ENCODE measurements at regions not wholly inside any gene's neighbourhood (a gene's known extent, or its start where the extent isn't known, plus 50 kb on each side); places are given as distances from the start of the nearest gene placed in this dataset.

GRCh38 chr2:76194031-76194775 lies 483.5 kb upstream of the GCFC2 start:
- TF ChIP-seq YY1 (IDR thresholded peaks at IDR 0.05; ENCODE audit: insufficient read depth, insufficient read length), result no peak
- no peak for TF ChIP-seq SUZ12 (IDR thresholded peaks at IDR 0.05; ENCODE audit: extremely low read depth, insufficient read depth, insufficient read length)

All from NT2/D1 (cell line).